Right lobe of liver (tissue), 6 donors: ENCODE measurements at regions not wholly inside any gene's neighbourhood (a gene's known extent, or its start where the extent isn't known, plus 50 kb on each side); places are given as distances from the start of the nearest gene placed in this dataset.

Experiments
- ATAC-seq, 4 donors: fragments of 200-7000 bp; cut with Tn5 transposase; one replicate each; pipeline ENCODE4 v1.9.1; 2020; ENCODE audit warnings: mild to moderate bottlenecking in 4 of 4, moderate library complexity in 4 of 4
- DNase-seq, 3 donors: peaks; one replicate each; pipeline ENCODE4 v3.0.0-alpha.2; 2020
- H3K27ac ChIP-seq, 3 donors: fragments of 200-600 bp; one replicate each; pipeline ENCODE4 v1.8.0; 2022
- H3K27me3 ChIP-seq, 2 donors: fragments of 200-600 bp; one replicate each; pipeline ENCODE4 v1.8.0; 2022
- H3K36me3 ChIP-seq, 4 donors: fragments of 200-600 bp; sonication (generic) in 1 of 4; one replicate each; pipeline versions ENCODE4 v1.5.1 to v1.8.0; 2017 to 2022; ENCODE audit warnings: control low read depth in 1 of 4
- H3K4me1 ChIP-seq, 4 donors: fragments of 200-600 bp; sonication (generic) in 1 of 4; one replicate each; pipeline versions ENCODE4 v1.5.1 to v1.8.0; 2017 to 2022; ENCODE audit warnings: control low read depth in 1 of 4
- H3K4me3 ChIP-seq, 3 donors: fragments of 200-600 bp; one replicate each; pipeline ENCODE4 v1.8.0; 2022
- H3K9me3 ChIP-seq, 4 donors: fragments of 200-600 bp; sonication (generic) in 1 of 4; one replicate each; pipeline versions ENCODE4 v1.5.1 to v1.8.0; 2017 to 2022; ENCODE audit warnings: control low read depth in 1 of 4
- POLR2A ChIP-seq: fragments of 450-650 bp; IDR thresholded peaks from one replicate; pipeline ENCODE4 v1.6.1; 2017; ENCODE audit warnings: antibody characterized with exemption, mild to moderate bottlenecking
- WGBS: methylation state at CpG from one replicate; pipeline ENCODE4 v1.1.6; 2018; ENCODE audit warnings: low coverage, low lambda C conversion rate; ENCODE audit not compliant: insufficient coverage; ENCODE audit errors: missing lambda C conversion rate; 5-methylcytosine and 5-hydroxymethylcytosine counted together
- intact Hi-C, 2 donors: fragments of 100-400 bp; cut with DNase I; formaldehyde crosslinking; loops; one replicate each; pipeline versions ENCODE4 v1.11.2 to v1.14.1; 2022
- TF ChIP-seq, protein P1 (sequence below), 4 donors: fragments of 200-600 bp in 3 of 4; fragments of 450-650 bp in 1 of 4; IDR thresholded peaks; one replicate each; pipeline versions ENCODE4 v1.5.1 to v1.8.0; 2016 to 2022; ENCODE audit warnings: antibody characterized with exemption in 4 of 4, mild to moderate bottlenecking in 2 of 4
- donor health status: DM: no; HTN: yes; CAD: no.
- donor health status: DM: no; HTN: no; CAD: no.
- donor health status: DM: no; HTN: no; CAD: no.
- donor health status: DM: no; HTN: yes; CAD: no.
- donor health status: DM: no; HTN: yes; CAD: no.

DNA sequence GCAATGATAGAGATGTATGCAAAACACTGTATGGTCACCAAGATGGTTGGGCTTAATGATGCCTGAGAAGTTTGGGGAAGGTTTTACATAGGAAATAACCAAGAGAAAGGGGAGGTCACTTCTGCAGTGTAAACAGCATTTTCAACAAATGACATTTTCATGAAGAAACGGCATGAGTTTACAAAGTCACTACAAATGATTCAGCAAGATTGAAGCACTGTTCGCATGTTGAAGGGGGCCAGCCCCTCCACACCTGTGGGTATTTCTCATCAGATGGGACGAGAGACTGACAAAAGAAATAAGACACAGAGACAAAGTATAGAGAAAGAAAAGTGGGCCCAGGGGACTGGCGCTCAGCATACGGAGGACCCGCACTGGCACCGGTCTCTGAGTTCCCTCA, 234.1 kb upstream of the POGK start:
- Histone ChIP-seq H3K27me3 (no peaks in the 10 kb centered on the region), H3K36me3 (no peaks in the 10 kb centered on the region), H3K27ac (no peak overlapping the region), H3K4me3 (no peak overlapping the region), H3K9me3 (no peaks in the 10 kb centered on the region), H3K4me1 (no peaks in the 10 kb centered on the region)
- no peak for TF ChIP-seq POLR2A
- TF ChIP-seq, protein P1, sequence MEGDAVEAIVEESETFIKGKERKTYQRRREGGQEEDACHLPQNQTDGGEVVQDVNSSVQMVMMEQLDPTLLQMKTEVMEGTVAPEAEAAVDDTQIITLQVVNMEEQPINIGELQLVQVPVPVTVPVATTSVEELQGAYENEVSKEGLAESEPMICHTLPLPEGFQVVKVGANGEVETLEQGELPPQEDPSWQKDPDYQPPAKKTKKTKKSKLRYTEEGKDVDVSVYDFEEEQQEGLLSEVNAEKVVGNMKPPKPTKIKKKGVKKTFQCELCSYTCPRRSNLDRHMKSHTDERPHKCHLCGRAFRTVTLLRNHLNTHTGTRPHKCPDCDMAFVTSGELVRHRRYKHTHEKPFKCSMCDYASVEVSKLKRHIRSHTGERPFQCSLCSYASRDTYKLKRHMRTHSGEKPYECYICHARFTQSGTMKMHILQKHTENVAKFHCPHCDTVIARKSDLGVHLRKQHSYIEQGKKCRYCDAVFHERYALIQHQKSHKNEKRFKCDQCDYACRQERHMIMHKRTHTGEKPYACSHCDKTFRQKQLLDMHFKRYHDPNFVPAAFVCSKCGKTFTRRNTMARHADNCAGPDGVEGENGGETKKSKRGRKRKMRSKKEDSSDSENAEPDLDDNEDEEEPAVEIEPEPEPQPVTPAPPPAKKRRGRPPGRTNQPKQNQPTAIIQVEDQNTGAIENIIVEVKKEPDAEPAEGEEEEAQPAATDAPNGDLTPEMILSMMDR (IDR thresholded peaks at IDR 0.05): no peak
- WGBS: 57% methylated on average over 7 of the region's 7 CpGs
- no peak for DNase-seq
- ATAC-seq: no peak
- intact Hi-C loops: no loop called here

DNA sequence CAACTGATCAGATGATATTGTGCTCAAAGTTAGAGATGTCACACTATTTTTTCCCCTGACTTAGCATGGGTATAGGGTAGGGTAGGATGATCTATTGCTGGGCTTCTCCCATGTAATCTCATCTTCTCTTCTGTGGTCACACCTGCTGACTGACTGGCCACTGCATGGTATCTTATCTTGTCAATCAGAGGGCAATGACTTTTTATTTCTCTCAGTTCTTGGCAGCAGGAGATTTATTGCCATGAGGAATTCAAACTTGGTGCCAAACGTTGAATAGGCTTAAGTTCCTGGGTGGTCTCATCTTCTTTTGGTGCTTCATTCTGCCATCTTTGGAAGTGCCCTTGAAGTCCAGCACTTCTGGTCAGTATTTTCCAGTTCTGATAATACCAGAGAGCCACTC, 226.4 kb upstream of the POGK start:
- no peaks in the 10 kb centered on the region for H3K27me3 ChIP-seq
- intact Hi-C loops: no loop called here
- DNase-seq: no peak
- no peak for TF ChIP-seq POLR2A
- TF ChIP-seq, protein P1 (IDR thresholded peaks at IDR 0.05): no peak
- no peak overlapping the region for H3K4me3 ChIP-seq
- H3K4me1 ChIP-seq: no peaks in the 10 kb centered on the region
- no peaks in the 10 kb centered on the region for H3K9me3 ChIP-seq
- no peaks in the 10 kb centered on the region for H3K36me3 ChIP-seq
- WGBS: 17% methylated on average over 1 of the region's 1 CpG
- no peak for ATAC-seq
- H3K27ac ChIP-seq: no peak overlapping the region

DNA sequence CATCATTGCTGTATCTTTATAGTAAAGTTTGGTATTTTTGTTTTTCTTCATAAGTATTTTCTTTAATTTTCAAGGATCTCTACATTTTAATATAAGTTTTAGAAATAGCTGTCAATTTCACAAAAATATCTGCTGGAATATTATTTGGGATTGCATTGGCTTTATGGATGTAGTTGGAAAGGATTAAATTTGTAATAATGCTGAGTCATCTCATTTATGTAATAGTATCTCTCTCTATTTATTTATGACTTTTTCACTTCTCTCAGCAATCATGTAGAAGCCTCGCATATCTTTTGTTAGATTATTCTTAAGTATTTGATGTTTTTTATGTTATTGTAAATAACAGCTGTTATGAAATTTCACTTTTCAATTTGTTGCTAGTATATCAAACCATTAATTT, 223.1 kb upstream of the POGK start:
- H3K9me3 ChIP-seq: no peaks in the 10 kb centered on the region
- intact Hi-C loops: no loop called here
- WGBS: 53% methylated on average over 1 of the region's 1 CpG
- DNase-seq (no peak), ATAC-seq (no peak)
- no peaks in the 10 kb centered on the region for H3K4me1 ChIP-seq
- no peak overlapping the region for H3K4me3 ChIP-seq
- TF ChIP-seq, protein P1 (IDR thresholded peaks at IDR 0.05): no peak
- no peak for TF ChIP-seq POLR2A
- no peak overlapping the region for H3K27ac ChIP-seq
- no peaks in the 10 kb centered on the region for H3K27me3 ChIP-seq
- H3K36me3 ChIP-seq: no peaks in the 10 kb centered on the region

DNA sequence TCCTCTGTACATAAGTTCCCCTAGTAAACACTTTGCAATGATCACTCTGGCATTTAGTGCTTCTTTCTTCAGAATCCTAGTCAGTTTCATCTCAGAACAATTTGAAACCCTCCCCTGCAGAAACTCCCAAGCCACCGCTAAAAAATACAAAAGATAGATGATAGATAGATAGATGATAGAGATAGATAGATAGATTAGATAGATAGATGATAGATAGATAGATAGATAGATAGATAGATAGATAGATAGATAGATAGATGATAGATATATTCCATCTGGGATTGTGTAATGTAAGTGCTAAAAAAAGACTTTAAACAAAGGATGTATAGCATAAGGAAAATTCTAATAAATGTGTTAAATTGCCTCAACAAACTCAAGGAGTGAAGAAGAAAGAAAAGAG, 212.6 kb upstream of the POGK start:
- WGBS: 19% methylated on average over 1 of the region's 1 CpG
- DNase-seq (no peak), ATAC-seq (no peak)
- Histone ChIP-seq H3K27me3 (no peaks in the 10 kb centered on the region), H3K4me3 (no peak overlapping the region), H3K36me3 (no peaks in the 10 kb centered on the region), H3K4me1 (no peaks in the 10 kb centered on the region), H3K27ac (no peak overlapping the region), H3K9me3 (no peaks in the 10 kb centered on the region)
- no peak for TF ChIP-seq POLR2A
- TF ChIP-seq, protein P1 (IDR thresholded peaks at IDR 0.05): no peak
- intact Hi-C loops: no loop called here

DNA sequence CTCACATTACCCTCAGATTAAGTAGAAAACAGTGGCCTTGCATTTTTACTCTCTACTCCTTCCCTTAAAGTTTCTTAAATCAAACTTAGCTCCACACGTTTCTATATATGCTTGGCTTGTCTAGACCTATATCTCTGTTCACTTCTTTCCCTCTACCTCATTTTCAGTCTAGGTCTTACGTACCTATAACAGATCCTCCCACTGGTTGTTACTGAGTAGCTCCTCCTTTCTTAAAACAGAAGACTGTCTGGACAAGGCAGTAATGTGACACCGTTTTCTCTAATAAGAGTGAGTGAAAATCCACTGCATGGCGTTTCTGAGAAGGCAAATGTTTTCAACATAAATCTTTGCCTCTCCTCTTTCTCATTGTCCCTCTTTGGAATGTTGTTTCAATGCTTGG, 211.7 kb upstream of the POGK start:
- whole genome bisulfite sequencing: 35% methylated on average over 3 of the region's 4 CpGs
- no peaks in the 10 kb centered on the region for H3K36me3 ChIP-seq
- no peak overlapping the region for H3K4me3 ChIP-seq
- intact Hi-C loops: no loop called here
- TF ChIP-seq, protein P1 (IDR thresholded peaks at IDR 0.05): no peak
- TF ChIP-seq POLR2A: no peak
- H3K4me1 ChIP-seq: no peaks in the 10 kb centered on the region
- ATAC-seq (no peak), DNase-seq (no peak)
- H3K9me3 ChIP-seq: no peaks in the 10 kb centered on the region
- H3K27me3 ChIP-seq: no peaks in the 10 kb centered on the region
- H3K27ac ChIP-seq: no peak overlapping the region
